ENCODE measurements at regions not wholly inside any gene's neighbourhood (a gene's known extent, or its start where the extent isn't known, plus 50 kb on each side); places are given as distances from the start of the nearest gene placed in this dataset.

- no peak overlapping the region for H3K4me3 ChIP-seq
- no peak overlapping the region for H3K27ac ChIP-seq
- WGBS, 2 donors: 19 to 28% methylated on average over 47 to 66 of the region's 66 CpGs
- DNase-seq (no peak), ATAC-seq (no peak)
- H3K9me3 ChIP-seq: no peaks in the 10 kb centered on the region
- intact Hi-C loops (cut with DNase I): no loop called here
- peaks cover 0 to 87% (median 81%) of the 10 kb centered on the region in 7 donors for H3K27me3 ChIP-seq
- peaks cover 0 to 3% (median 0%) of the 10 kb centered on the region in 9 donors for H3K4me1 ChIP-seq
- TF ChIP-seq CTCF (IDR thresholded peaks at IDR 0.05): no peak
- H3K36me3 ChIP-seq: no peaks in the 10 kb centered on the region
Observed at GRCh38 chr1:10888791-10889649, 92.6 kb upstream of the CASZ1 start.

DNA sequence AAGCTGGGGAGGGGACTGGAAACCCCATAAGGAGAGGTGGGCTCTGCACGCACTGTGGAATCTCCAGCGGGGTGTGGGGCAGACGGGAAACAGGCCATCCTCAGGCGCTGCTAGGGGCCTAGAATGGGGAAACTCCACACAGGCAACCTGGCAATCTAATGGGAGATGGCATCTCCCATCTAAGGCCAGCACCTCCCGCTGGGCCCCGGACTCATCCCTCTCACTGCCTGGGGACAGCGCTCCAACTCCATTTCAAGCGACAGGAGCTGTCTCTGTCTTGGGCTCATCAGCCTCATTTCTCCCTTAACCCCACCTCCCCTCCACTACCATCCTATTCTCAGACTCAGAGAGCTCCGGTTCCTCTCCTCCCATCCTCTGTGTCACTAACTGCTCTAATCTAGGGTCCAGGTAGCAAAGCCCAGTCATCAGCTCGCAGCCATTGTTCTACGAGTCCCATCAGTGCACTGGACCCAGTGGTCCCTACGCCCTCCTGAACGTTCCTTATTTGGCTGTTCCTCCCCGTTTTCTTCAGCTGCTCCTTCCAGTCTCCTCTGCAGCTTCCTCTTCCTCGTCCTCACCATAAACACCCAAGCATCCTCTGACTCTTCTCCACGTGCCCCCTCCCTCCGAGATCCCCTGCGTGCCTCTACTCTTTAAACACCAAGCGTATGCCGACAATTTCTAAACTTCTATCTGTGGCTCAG is 93.4 kb upstream of the CASZ1 start:
- no peaks in the 10 kb centered on the region for H3K9me3 ChIP-seq
- DNase-seq (no peak), ATAC-seq (no peak)
- no peaks in the 10 kb centered on the region for H3K36me3 ChIP-seq
- TF ChIP-seq CTCF (IDR thresholded peaks at IDR 0.05): no peak
- WGBS, 2 donors: 58 to 64% methylated on average over 20 of the region's 20 CpGs
- intact Hi-C loops (cut with DNase I): no loop called here
- no peak overlapping the region for H3K4me3 ChIP-seq
- H3K27me3 ChIP-seq: peaks cover 0 to 87% (median 79%) of the 10 kb centered on the region in 7 donors
- peaks cover 0 to 3% (median 0%) of the 10 kb centered on the region in 9 donors for H3K4me1 ChIP-seq
- no peak overlapping the region for H3K27ac ChIP-seq

DNA sequence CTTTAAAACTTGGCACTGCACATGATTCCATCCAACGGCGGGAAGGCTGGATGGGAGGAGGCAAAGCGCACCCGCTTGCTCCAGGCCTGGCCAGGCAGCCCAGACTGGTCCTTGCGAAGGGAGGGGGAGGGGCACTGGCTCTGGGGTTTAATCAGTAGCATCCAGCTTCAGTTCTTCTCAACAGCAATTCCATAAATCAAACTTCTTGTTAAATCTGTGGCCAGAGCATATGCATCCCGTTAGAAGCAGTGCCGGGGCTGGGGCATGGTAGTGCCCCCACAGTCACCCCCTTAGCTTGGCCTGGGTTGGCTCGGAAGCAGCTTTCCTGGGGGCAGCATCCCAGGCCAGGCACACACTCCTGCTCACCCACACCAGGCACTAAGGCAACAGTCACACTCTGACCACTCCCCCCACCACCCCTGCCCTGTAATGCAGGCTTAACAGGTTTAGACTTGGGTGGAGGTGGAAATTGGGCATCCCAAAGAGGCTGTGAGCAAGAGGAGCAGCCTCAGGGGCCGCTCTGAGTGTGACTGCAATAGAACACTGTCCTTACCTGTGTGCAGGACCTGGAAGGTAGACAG is 94.1 kb upstream of the CASZ1 start:
- Histone ChIP-seq H3K27me3 (peaks cover 0 to 89% (median 73%) of the 10 kb centered on the region in 7 donors), H3K9me3 (no peaks in the 10 kb centered on the region), H3K36me3 (no peaks in the 10 kb centered on the region), H3K4me1 (peaks cover 0 to 3% (median 0%) of the 10 kb centered on the region in 9 donors), H3K4me3 (no peak overlapping the region), H3K27ac (no peak overlapping the region)
- DNase-seq (no peak), ATAC-seq (no peak)
- intact Hi-C loops (cut with DNase I): no loop called here
- TF ChIP-seq CTCF (IDR thresholded peaks at IDR 0.05): no peak
- 53 to 59% methylated on average over 9 of the region's 9 CpGs for whole genome bisulfite sequencing, 2 donors

GRCh38 chr1:10891091-10891490 is 94.6 kb upstream of the CASZ1 start:
- no peak overlapping the region for H3K27ac ChIP-seq
- no peak overlapping the region for H3K4me3 ChIP-seq
- 57% methylated on average over 4 of the region's 4 CpGs for WGBS, 2 donors
- peaks cover 0 to 86% (median 71%) of the 10 kb centered on the region in 7 donors for H3K27me3 ChIP-seq
- DNase-seq: no peak
- H3K9me3 ChIP-seq: no peaks in the 10 kb centered on the region
- ATAC-seq: no peak
- H3K36me3 ChIP-seq: no peaks in the 10 kb centered on the region
- peaks cover 0 to 3% (median 0%) of the 10 kb centered on the region in 9 donors for H3K4me1 ChIP-seq
- TF ChIP-seq CTCF (IDR thresholded peaks at IDR 0.05): no peak
- intact Hi-C loops (cut with DNase I): no loop called here
